ENCODE measurements at regions not wholly inside any gene's neighbourhood (a gene's known extent, or its start where the extent isn't known, plus 50 kb on each side); places are given as distances from the start of the nearest gene placed in this dataset.

DNA sequence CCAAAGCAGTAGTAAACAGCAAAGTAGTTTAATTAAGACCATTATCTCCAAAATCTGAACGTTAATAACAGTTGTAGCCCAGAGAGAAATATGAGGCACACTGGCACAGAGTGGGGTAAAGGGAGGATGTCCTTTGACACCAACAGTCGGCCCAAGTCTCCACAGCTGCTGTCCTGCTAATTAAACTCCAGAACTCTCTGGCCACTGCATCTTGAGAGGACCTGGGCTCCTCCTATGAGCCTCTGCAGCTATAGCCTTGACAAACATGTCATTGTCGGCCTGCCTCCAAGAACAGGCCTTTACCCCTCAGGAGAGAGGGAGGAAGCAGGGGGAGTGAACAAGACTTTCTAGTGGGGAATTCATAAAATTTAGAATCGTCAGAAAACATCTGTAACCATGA lies 1170.4 kb downstream of the UQCRFS1 start:
- no peak for TF ChIP-seq EZH2 (IDR thresholded peaks at IDR 0.05; ENCODE audit: low read depth)
- TF ChIP-seq, protein P1, sequence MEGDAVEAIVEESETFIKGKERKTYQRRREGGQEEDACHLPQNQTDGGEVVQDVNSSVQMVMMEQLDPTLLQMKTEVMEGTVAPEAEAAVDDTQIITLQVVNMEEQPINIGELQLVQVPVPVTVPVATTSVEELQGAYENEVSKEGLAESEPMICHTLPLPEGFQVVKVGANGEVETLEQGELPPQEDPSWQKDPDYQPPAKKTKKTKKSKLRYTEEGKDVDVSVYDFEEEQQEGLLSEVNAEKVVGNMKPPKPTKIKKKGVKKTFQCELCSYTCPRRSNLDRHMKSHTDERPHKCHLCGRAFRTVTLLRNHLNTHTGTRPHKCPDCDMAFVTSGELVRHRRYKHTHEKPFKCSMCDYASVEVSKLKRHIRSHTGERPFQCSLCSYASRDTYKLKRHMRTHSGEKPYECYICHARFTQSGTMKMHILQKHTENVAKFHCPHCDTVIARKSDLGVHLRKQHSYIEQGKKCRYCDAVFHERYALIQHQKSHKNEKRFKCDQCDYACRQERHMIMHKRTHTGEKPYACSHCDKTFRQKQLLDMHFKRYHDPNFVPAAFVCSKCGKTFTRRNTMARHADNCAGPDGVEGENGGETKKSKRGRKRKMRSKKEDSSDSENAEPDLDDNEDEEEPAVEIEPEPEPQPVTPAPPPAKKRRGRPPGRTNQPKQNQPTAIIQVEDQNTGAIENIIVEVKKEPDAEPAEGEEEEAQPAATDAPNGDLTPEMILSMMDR (conservative IDR thresholded peaks at IDR 0.05) = no peak
- Histone ChIP-seq H3K9me2 (ENCODE audit: insufficient read depth) (no peaks in the 10 kb centered on the region), H3K36me3 (ENCODE audit: low read depth) (no peaks in the 10 kb centered on the region), H3K27me3 (ENCODE audit: insufficient read depth, low read depth) (no peaks in the 10 kb centered on the region; the same call in 1 of the 2 replicates), H3K4me1 (replicated peaks; ENCODE audit: insufficient read depth) (no peaks in the 10 kb centered on the region), H3K4me3 (no peak overlapping the region), H3K9me3 (ENCODE audit: insufficient read depth, low read depth) (no peaks in the 10 kb centered on the region), H3K27ac (no peak overlapping the region), H4K20me1 (ENCODE audit: insufficient read depth) (no peaks in the 10 kb centered on the region), H3K4me2 (no peak overlapping the region), H3K79me2 (ENCODE audit: low read depth) (no peaks in the 10 kb centered on the region), H3F3A (ENCODE audit: insufficient read depth, low read depth) (no peaks in the 10 kb centered on the region), H2AFZ (no peak overlapping the region)
- POLR2A ChIA-PET (ENCODE audit: unreplicated experiment) = no interaction called here
- DNase-seq = no peak
- intact Hi-C loops (cut with micrococcal nuclease; ENCODE audit: unreplicated experiment) = no loop called here
- CTCF ChIA-PET = no interaction called here
- no TSS peak for BruUV-seq (replicated peaks)

DNA sequence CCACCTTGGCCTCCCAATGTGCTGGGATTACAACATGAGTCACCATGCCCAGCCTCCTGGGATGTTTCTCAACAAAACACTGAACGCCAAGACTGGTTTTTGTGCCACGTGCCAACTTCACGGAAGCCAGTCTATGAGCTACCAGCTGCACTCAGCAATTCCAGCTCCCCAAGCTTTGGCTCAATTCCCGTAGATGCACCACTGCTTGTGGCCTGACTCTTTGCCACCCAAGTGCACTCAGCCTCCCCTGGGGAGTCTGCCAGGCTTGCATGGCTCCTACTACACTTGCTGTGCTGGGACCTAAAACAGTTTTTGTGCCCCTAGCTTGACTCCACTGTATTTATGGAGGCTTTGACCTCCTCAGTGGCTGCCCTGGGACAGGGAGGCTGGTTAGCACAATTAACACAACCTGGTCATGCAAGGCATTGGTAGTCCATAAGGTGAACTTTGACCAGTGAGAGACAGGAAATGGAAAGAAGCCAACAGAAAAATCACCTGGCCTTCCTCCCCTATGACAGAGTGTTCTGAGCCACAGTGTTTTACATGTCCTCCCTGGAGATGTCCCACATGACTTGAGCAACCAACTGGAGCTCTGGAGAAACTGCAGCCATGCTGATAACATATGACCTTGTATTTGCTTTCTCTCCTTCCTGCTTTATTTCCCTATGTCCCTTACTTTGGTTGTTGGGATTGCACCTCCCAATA lies 1173.1 kb downstream of the UQCRFS1 start:
- no peak overlapping the region for H3K27ac ChIP-seq
- H3K4me1 ChIP-seq (replicated peaks; ENCODE audit: insufficient read depth) = no peaks in the 10 kb centered on the region
- intact Hi-C loops (cut with micrococcal nuclease; ENCODE audit: unreplicated experiment) = no loop called here
- no peaks in the 10 kb centered on the region for H3K9me2 ChIP-seq (ENCODE audit: insufficient read depth)
- ChIA-PET POLR2A (ENCODE audit: unreplicated experiment) (no interaction called here), CTCF (no interaction called here)
- H3K4me2 ChIP-seq = no peak overlapping the region
- no peaks in the 10 kb centered on the region for H3K36me3 ChIP-seq (ENCODE audit: low read depth)
- H3F3A ChIP-seq (ENCODE audit: insufficient read depth, low read depth) = no peaks in the 10 kb centered on the region
- H3K4me3 ChIP-seq = no peak overlapping the region
- H4K20me1 ChIP-seq (ENCODE audit: insufficient read depth) = no peaks in the 10 kb centered on the region
- DNase-seq = no peak
- H3K79me2 ChIP-seq (ENCODE audit: low read depth) = no peaks in the 10 kb centered on the region
- no peaks in the 10 kb centered on the region; the same call in 1 of the 2 replicates for H3K9me3 ChIP-seq (ENCODE audit: insufficient read depth, low read depth)
- H2AFZ ChIP-seq = no peak overlapping the region
- H3K27me3 ChIP-seq (ENCODE audit: insufficient read depth, low read depth) = no peaks in the 10 kb centered on the region; the same call in 1 of the 2 replicates
- BruUV-seq (replicated peaks) = no TSS peak
- TF ChIP-seq, protein P1 (conservative IDR thresholded peaks at IDR 0.05) = no peak
- TF ChIP-seq EZH2 (IDR thresholded peaks at IDR 0.05; ENCODE audit: low read depth) = no peak

DNA sequence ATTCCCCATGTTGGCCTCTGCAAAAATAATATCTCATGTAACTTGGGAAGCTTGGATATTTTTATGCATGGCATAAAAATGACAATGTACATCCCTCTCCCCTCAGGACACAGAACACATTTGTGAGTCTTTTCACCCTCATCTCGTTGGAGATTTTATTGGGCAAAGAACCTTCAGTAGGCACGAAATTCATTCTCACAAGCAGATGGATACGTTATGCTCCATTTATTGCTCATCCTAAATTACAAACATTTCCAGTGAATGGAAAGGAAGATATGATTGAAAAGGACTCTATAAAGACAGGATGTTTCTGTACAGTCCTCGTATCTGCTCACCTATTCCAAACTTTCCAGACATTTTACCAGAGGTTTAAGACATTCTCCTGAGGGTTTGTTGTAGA lies 1175.8 kb downstream of the UQCRFS1 start:
- no TSS peak for BruUV-seq (replicated peaks)
- H3K4me2 ChIP-seq = no peak overlapping the region
- H3K79me2 ChIP-seq (ENCODE audit: low read depth) = no peaks in the 10 kb centered on the region
- TF ChIP-seq, protein P1 (conservative IDR thresholded peaks at IDR 0.05) = no peak
- TF ChIP-seq EZH2 (IDR thresholded peaks at IDR 0.05; ENCODE audit: low read depth) = no peak
- no peaks in the 10 kb centered on the region; the same call in 1 of the 2 replicates for H3K27me3 ChIP-seq (ENCODE audit: insufficient read depth, low read depth)
- intact Hi-C loops (cut with micrococcal nuclease; ENCODE audit: unreplicated experiment) = no loop called here
- ChIA-PET POLR2A (ENCODE audit: unreplicated experiment) (no interaction called here), CTCF (no interaction called here)
- H2AFZ ChIP-seq = no peak overlapping the region
- H3K4me1 ChIP-seq (replicated peaks; ENCODE audit: insufficient read depth) = no peaks in the 10 kb centered on the region
- no peaks in the 10 kb centered on the region for H3K36me3 ChIP-seq (ENCODE audit: low read depth)
- H4K20me1 ChIP-seq (ENCODE audit: insufficient read depth) = no peaks in the 10 kb centered on the region
- H3K9me2 ChIP-seq (ENCODE audit: insufficient read depth) = no peaks in the 10 kb centered on the region
- no peak overlapping the region for H3K27ac ChIP-seq
- DNase-seq = no peak
- no peaks in the 10 kb centered on the region for H3F3A ChIP-seq (ENCODE audit: insufficient read depth, low read depth)
- H3K9me3 ChIP-seq (ENCODE audit: insufficient read depth, low read depth) = no peaks in the 10 kb centered on the region; the same call in 1 of the 2 replicates
- H3K4me3 ChIP-seq = no peak overlapping the region

Measured in PC-9 (cell line).